PC-3 (cell line): ENCODE measurements at regions not wholly inside any gene's neighbourhood (a gene's known extent, or its start where the extent isn't known, plus 50 kb on each side); places are given as distances from the start of the nearest gene placed in this dataset.
"Not testable (repeated sequence)": the region's sequence is repeated elsewhere in the genome, so short reads cannot be mapped to it uniquely, and the experiment has no call there.

Experiments used
- EZH2 ChIP-seq: fragments of 300-600 bp; sonication (generic); IDR thresholded peaks from one replicate; pipeline ENCODE4 v1.6.1; 2017; ENCODE audit warnings: antibody characterized with exemption, mild to moderate bottlenecking, low read length; ENCODE audit not compliant: unreplicated experiment
- TF ChIP-seq, protein P1 (sequence below): fragments of 300-600 bp; sonication (generic); conservative IDR thresholded peaks from 2 replicates; pipeline ENCODE4 v1.5.1; 2017; ENCODE audit warnings: antibody characterized with exemption, low read depth, mild to moderate bottlenecking, low read length

DNA sequence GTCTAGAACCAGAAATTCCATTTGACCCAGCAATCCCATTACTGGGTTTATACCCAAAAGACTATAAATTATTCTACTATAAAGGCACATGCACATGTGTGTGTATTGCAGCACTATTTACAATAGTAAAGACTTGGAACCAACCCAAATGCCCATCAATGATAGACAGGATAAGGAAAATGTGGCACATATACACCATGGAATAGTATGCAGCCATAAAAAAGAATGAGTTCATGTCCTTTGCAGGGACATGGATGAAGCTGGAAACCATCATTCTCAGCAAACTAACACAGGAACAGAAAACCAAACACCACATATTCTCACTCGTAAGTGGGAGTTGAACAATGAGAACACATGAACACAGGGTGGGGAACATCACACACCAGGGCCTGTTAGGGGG, 57.0 kb downstream of the XCL2 start:
- TF ChIP-seq, protein P1, sequence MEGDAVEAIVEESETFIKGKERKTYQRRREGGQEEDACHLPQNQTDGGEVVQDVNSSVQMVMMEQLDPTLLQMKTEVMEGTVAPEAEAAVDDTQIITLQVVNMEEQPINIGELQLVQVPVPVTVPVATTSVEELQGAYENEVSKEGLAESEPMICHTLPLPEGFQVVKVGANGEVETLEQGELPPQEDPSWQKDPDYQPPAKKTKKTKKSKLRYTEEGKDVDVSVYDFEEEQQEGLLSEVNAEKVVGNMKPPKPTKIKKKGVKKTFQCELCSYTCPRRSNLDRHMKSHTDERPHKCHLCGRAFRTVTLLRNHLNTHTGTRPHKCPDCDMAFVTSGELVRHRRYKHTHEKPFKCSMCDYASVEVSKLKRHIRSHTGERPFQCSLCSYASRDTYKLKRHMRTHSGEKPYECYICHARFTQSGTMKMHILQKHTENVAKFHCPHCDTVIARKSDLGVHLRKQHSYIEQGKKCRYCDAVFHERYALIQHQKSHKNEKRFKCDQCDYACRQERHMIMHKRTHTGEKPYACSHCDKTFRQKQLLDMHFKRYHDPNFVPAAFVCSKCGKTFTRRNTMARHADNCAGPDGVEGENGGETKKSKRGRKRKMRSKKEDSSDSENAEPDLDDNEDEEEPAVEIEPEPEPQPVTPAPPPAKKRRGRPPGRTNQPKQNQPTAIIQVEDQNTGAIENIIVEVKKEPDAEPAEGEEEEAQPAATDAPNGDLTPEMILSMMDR = not testable (repeated sequence)
- not testable (repeated sequence) for TF ChIP-seq EZH2
